MM.1S (cell line): ENCODE measurements at regions not wholly inside any gene's neighbourhood (a gene's known extent, or its start where the extent isn't known, plus 50 kb on each side); places are given as distances from the start of the nearest gene placed in this dataset.

Source experiments
- EZH2 ChIP-seq: fragments of 300-600 bp; sonication (generic); optimal IDR thresholded peaks from 2 replicates; pipeline ENCODE3; 2017; ENCODE audit warnings: low read depth, mild to moderate bottlenecking, antibody characterized with exemption, low read length, mixed read lengths
- EZH2phosphoT487 ChIP-seq: fragments of 300-600 bp; sonication (generic); IDR thresholded peaks from 2 replicates; pipeline ENCODE4 v1.6.1; 2018; ENCODE audit warnings: antibody characterized with exemption, low read length
- TF ChIP-seq, protein P1 (sequence below): fragments of 300-600 bp; sonication (generic); IDR thresholded peaks from 2 replicates; pipeline ENCODE4 v1.5.1; 2016; ENCODE audit warnings: antibody characterized with exemption, low read length, mixed read lengths

DNA sequence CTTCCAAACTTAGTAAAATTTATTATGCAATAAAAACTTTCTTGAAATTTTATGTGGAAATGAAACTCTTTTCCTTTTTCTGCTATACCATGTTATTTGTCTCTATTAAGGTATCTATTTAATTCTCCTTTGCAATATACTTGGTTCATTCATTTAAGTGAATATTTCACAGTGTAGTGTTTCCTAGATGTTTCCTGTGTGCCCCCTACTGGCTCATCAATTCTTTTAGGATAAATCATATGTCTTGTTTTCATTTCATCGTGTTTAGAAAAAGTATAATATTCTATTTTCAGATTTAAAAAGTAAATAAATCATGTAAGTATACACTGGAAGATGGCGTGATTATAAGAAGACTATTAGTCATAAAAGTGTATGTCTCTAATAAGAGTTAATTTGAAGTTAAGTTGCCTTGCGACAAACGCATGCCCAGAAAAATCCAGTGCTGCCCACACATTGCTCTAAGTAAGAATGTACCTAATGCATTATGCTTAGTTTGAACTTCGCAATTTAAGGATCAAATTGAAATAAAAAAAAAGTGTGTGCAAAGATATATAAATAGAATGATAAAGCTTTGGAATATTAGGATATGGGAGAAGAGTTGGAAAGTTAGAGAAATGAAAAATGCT, 525.4 kb downstream of the KCNJ3 start:
- TF ChIP-seq EZH2 (no peak), EZH2phosphoT487 (no peak)
- TF ChIP-seq, protein P1, sequence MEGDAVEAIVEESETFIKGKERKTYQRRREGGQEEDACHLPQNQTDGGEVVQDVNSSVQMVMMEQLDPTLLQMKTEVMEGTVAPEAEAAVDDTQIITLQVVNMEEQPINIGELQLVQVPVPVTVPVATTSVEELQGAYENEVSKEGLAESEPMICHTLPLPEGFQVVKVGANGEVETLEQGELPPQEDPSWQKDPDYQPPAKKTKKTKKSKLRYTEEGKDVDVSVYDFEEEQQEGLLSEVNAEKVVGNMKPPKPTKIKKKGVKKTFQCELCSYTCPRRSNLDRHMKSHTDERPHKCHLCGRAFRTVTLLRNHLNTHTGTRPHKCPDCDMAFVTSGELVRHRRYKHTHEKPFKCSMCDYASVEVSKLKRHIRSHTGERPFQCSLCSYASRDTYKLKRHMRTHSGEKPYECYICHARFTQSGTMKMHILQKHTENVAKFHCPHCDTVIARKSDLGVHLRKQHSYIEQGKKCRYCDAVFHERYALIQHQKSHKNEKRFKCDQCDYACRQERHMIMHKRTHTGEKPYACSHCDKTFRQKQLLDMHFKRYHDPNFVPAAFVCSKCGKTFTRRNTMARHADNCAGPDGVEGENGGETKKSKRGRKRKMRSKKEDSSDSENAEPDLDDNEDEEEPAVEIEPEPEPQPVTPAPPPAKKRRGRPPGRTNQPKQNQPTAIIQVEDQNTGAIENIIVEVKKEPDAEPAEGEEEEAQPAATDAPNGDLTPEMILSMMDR, result peak; percentile 54
